WERI-Rb-1 (cell line): ENCODE measurements at regions not wholly inside any gene's neighbourhood (a gene's known extent, or its start where the extent isn't known, plus 50 kb on each side); places are given as distances from the start of the nearest gene placed in this dataset.

Experiments used
- DNase-seq: peaks from one replicate; pipeline ENCODE4 v3.0.0-alpha.2; 2020
- H3K27ac ChIP-seq: fragments of 250-450 bp; sonication (Bioruptor Pico); 2 replicates; pipeline ENCODE4 v1.5.1; 2020; ENCODE audit warnings: mild to moderate bottlenecking, moderate library complexity
- H3K27me3 ChIP-seq: fragments of 250-450 bp; sonication (Bioruptor Pico); 2 replicates; pipeline ENCODE4 v1.5.1; 2021; ENCODE audit warnings: mild to moderate bottlenecking, low read depth, moderate library complexity; ENCODE audit not compliant: insufficient read depth, severe bottlenecking
- H3K36me3 ChIP-seq: fragments of 250-450 bp; sonication (Bioruptor Pico); 2 replicates; pipeline ENCODE4 v1.5.1; 2020; ENCODE audit warnings: mild to moderate bottlenecking, moderate library complexity
- H3K4me3 ChIP-seq: 2 replicates; pipeline ENCODE4 v1.5.1; 2011; ENCODE audit warnings: low read depth, mild to moderate bottlenecking, control low read depth, low read length
- H3K9me3 ChIP-seq: fragments of 250-450 bp; sonication (Bioruptor Pico); 2 replicates; pipeline ENCODE4 v1.5.1; 2021; ENCODE audit warnings: mild to moderate bottlenecking, moderate library complexity; ENCODE audit not compliant: severe bottlenecking
- TF ChIP-seq, protein P1 (sequence below): IDR thresholded peaks from 2 replicates; pipeline ENCODE4 v1.5.1; 2011; ENCODE audit warnings: low read depth, mild to moderate bottlenecking, control low read depth, inconsistent platforms, low read length

DNA sequence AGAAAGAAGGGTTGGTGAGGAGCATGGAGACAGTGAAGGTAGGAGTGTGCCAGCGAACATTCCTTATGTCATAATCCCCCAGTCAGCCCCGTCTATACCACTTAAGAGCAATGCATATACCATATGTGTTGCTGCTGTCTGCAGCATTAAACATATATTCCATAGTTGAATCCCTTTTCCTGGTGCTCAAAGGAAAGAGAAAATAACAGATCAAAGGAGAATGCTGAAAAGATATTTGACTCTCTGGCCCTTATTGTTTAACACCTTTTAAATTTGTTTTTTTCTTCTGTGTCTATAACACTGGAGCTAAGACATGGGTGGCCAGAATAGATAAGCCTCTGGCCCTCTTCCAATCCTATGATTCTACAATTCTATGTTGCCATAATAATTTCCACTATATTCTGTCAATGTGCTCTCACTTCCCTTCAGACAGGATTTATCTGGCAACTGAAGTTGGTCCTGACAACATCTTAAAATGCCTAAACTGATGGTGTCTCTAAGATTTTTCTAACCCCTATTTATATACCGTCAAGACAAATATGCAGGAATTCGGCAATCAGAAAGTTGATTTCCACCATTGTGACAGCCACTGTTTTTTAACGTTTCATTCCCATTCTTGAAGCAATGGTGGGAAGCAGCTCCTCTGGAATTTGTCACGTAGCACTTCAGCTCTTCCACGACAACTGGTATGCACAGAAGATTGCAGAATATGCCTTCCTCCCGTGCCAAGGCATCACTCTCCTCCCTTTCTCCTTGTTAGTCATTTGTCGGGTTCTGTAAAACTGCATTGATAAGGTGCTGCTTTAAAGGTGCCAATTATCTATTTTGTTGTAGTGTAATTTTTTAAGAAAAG, 204.7 kb downstream of the BCAT1 start:
- Histone ChIP-seq H3K9me3 (no peaks in the 10 kb centered on the region), H3K27ac (no peak overlapping the region), H3K36me3 (no peaks in the 10 kb centered on the region), H3K4me3 (no peak overlapping the region), H3K27me3 (no peaks in the 10 kb centered on the region)
- TF ChIP-seq, protein P1, sequence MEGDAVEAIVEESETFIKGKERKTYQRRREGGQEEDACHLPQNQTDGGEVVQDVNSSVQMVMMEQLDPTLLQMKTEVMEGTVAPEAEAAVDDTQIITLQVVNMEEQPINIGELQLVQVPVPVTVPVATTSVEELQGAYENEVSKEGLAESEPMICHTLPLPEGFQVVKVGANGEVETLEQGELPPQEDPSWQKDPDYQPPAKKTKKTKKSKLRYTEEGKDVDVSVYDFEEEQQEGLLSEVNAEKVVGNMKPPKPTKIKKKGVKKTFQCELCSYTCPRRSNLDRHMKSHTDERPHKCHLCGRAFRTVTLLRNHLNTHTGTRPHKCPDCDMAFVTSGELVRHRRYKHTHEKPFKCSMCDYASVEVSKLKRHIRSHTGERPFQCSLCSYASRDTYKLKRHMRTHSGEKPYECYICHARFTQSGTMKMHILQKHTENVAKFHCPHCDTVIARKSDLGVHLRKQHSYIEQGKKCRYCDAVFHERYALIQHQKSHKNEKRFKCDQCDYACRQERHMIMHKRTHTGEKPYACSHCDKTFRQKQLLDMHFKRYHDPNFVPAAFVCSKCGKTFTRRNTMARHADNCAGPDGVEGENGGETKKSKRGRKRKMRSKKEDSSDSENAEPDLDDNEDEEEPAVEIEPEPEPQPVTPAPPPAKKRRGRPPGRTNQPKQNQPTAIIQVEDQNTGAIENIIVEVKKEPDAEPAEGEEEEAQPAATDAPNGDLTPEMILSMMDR, result no peak
- no peak for DNase-seq

DNA sequence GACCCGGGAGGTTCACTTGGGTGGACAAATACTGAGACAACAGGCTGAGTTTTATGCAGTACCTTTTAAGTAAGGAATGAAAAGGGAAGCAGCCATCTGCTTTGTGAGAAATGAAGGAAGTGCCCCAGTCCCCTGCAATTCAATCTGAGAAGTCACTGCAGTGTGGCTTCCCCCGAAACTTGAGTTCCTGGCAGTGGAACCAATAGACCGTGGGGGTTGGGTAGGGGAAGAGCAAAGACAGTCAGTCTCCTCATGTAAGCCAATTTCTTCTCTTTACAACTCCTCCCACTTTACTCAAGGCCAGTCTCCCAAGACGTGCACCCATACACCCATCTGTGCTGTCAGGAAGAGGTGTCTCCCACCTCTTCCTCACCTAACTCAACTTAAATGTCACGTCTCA, 206.5 kb downstream of the BCAT1 start:
- H3K9me3 ChIP-seq, result no peaks in the 10 kb centered on the region
- DNase-seq, result no peak
- no peaks in the 10 kb centered on the region for H3K27me3 ChIP-seq
- TF ChIP-seq, protein P1, result no peak
- no peak overlapping the region for H3K4me3 ChIP-seq
- no peak overlapping the region for H3K27ac ChIP-seq
- no peaks in the 10 kb centered on the region for H3K36me3 ChIP-seq

DNA sequence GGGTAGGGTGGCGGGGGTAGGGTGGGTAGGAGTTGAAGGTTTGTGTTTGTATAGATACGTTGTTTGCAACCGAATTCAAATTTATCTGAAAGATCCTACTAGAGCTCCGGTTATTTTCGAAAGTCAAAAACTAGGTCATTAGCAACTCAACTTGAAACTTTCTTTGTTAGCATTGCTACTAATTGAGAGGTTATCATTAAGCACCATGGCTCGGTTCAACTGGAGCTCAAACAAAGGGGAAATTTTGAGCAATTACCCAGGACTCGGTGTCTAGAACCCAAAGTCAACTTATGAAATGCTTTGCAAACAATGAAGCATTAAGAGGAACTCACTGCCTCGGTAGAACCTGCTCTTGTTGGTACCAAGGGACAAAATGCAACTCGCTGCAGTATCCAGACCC, 207.7 kb downstream of the BCAT1 start:
- no peak for DNase-seq
- Histone ChIP-seq H3K27me3 (no peaks in the 10 kb centered on the region), H3K4me3 (no peak overlapping the region), H3K9me3 (no peaks in the 10 kb centered on the region), H3K36me3 (no peaks in the 10 kb centered on the region), H3K27ac (no peak overlapping the region)
- TF ChIP-seq, protein P1, result no peak

DNA sequence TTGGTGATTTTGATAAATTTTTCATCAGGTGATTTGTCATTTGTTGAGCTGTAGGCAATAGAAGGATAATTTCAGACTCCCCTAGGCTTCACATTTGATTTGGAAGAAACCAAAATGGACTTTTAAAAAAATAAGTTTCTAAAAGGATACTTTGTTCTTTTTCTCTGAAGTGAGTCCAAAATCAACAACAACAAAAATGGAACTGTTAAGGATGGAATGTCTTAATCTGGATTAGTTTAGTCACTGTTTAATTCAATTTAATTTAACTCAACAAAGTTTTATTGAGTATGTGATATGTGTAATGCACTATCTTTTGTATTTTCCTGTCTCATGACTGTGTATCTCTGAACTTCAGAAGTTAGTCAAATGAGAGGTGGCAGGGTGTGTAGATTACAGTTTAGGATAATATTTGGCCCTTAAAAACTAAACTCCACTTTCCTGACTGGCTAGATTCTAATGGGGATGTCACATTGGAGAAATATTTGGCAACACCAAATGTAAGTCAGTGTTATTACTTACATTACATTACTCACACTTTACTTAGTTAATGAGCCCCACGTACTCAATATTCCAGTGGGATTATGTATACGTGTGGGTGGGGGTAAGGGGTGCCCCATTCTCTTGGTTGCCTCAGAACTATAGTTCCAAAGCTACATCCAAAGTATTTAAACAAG, 209.7 kb downstream of the BCAT1 start:
- DNase-seq, result no peak
- H3K4me3 ChIP-seq, result no peak overlapping the region
- no peak overlapping the region for H3K27ac ChIP-seq
- H3K36me3 ChIP-seq, result no peaks in the 10 kb centered on the region
- no peaks in the 10 kb centered on the region for H3K9me3 ChIP-seq
- TF ChIP-seq, protein P1, result no peak
- no peaks in the 10 kb centered on the region for H3K27me3 ChIP-seq

DNA sequence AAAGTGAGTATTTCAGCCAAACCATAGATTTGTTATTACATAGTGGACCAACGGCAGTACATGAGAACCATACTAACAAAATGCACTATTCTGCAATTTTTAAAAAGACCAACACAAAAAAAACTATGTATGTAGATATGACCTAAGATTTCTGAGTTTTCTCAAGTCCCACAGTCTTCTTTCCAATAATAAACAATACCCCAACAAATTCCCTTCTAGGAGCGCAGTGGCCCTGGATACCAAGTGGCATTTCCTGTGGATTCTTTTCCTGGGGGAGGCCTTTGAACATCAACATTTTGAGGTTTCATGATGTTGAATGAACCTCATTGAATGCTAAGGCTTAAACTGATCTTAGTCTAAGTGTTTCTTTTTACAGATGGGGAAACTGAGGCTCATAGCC, 210.5 kb downstream of the BCAT1 start:
- no peaks in the 10 kb centered on the region for H3K36me3 ChIP-seq
- no peaks in the 10 kb centered on the region for H3K9me3 ChIP-seq
- no peak for DNase-seq
- TF ChIP-seq, protein P1, result no peak
- no peaks in the 10 kb centered on the region for H3K27me3 ChIP-seq
- H3K27ac ChIP-seq, result no peak overlapping the region
- H3K4me3 ChIP-seq, result no peak overlapping the region
